IPS DF 6.9 (cell line): ENCODE measurements at regions not wholly inside any gene's neighbourhood (a gene's known extent, or its start where the extent isn't known, plus 50 kb on each side); places are given as distances from the start of the nearest gene placed in this dataset.
"Not testable (repeated sequence)": the region's sequence is repeated elsewhere in the genome, so short reads cannot be mapped to it uniquely, and the experiment has no call there.

ENCODE experiments used
- DNase-seq: peaks from one replicate; pipeline ENCODE4 v3.0.0-alpha.2; 2013; ENCODE audit warnings: low read depth, low spot score
- H3K27ac ChIP-seq: one replicate; pipeline ENCODE4 v1.5.1; 2013; ENCODE audit warnings: low read length, control low read depth
- H3K27me3 ChIP-seq: 2 replicates; pipeline ENCODE4 v1.6.1; 2013; ENCODE audit warnings: mild to moderate bottlenecking, low read length; ENCODE audit not compliant: control insufficient read depth, insufficient read depth
- H3K36me3 ChIP-seq: 2 replicates; pipeline ENCODE4 v1.6.1; 2013; ENCODE audit warnings: low read length; ENCODE audit not compliant: control insufficient read depth, insufficient read depth
- H3K4me1 ChIP-seq: 2 replicates; pipeline ENCODE4 v1.6.1; 2013; ENCODE audit warnings: low read length; ENCODE audit not compliant: control insufficient read depth, insufficient read depth
- H3K4me3 ChIP-seq: 2 replicates; pipeline ENCODE4 v1.5.1; 2013; ENCODE audit warnings: mild to moderate bottlenecking, low read length
- H3K9me3 ChIP-seq: 2 replicates; pipeline ENCODE4 v1.6.1; 2013; ENCODE audit warnings: low read length, inconsistent platforms; ENCODE audit not compliant: control insufficient read depth, insufficient read depth
- WGBS: extraction: QIAGEN DNeasy Blood & Tissue Kit; methylation state at CpG from one replicate; pipeline ENCODE4 v1.1.7; 2013; ENCODE audit warnings: mixed read lengths, missing lambda C conversion rate; ENCODE audit not compliant: insufficient read length, insufficient coverage; 5-methylcytosine and 5-hydroxymethylcytosine counted together

DNA sequence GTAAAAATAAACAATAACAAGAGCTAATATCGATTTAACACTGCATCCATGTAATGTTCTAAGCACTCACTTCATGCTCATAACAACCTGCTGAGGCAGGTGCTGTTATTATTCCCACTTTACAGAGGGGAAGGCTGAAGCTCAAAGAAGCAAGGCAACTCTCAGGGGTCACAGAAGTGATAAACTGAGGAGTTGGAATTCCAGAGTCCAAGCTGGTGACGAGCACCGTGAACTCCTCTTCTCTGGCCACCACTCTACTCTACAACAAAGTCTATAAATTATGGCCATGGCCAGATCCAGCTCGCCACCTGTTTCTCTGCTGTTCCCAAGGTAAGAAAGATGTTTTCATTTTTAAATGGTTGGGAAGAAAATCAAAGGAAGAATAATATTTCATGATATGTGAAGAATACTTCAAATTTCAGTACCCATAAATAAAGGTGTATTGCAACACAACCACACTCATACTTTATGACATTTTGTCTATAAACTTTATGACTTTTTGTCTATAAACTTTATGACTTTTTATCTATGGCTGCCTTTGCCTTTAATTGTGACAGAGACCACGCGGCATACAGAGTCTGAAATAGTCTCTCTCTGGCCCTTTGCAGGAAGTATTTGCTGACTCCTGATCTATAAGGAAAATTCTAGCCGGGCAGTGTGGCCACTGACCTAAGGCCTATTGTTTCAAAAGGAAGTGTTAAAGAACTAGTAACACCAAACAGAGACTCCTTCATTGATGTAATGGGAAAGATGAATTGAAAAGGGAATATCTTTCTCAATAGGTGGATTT, 113.2 kb upstream of the KCNG1 start:
- DNase-seq, result no peak
- no CpG with 5 or more reads among the region's 7 CpGs for WGBS
- H3K27ac ChIP-seq, result no peak overlapping the region

DNA sequence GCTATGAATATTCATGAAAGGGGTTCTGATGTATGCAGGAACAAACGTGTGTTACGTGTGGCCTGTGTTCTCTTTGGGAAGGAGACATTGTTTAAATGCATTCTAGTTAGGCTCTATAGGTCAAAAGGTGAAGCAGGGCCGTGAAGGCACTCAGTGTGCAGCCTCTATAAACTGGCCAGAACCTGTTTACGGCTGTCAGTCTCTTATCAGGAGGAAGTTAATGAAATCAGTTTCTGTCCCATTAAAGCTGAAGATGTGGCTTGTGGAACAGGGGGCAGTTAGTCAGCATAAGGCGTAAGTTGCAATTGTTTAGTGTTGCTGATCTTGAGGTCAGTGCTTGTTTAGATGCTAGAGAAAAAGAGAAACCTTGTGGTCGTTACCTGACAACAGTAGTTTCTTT, 111.5 kb upstream of the KCNG1 start:
- H3K27ac ChIP-seq, result no peak overlapping the region
- H3K9me3 ChIP-seq, result no peaks in the 10 kb centered on the region
- H3K36me3 ChIP-seq, result no peaks in the 10 kb centered on the region
- no peak overlapping the region for H3K4me3 ChIP-seq
- no CpG with 5 or more reads among the region's 6 CpGs for WGBS
- no peaks in the 10 kb centered on the region for H3K4me1 ChIP-seq
- H3K27me3 ChIP-seq, result no peaks in the 10 kb centered on the region
- no peak for DNase-seq

More for the DNA sequence above, 113.2 kb upstream of the KCNG1 start:
- Histone ChIP-seq H3K27me3 (no peaks in the 10 kb centered on the region), H3K36me3 (no peaks in the 10 kb centered on the region), H3K9me3 (no peaks in the 10 kb centered on the region), H3K4me3 (no peak overlapping the region), H3K4me1 (no peaks in the 10 kb centered on the region)

DNA sequence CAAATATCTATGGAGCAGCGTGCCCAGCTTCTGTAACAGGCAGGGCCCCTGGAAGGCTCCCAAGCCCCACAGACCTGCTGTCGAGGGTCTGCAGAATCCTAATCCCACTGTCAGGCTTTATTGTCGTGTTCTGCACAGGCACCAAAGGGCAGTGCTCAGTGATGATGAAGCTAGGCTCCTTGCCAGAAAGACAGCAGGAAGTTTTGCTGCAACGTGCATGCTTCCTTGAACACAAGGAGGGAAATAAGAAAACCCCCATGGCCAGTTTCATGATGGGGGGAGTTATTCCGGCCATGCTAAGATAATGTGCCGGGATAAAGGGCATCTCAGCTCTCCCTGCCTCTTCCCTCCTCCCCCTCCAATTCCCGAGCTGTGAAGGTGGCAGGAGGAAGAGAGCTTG, 109.4 kb upstream of the KCNG1 start:
- Histone ChIP-seq H3K36me3 (no peaks in the 10 kb centered on the region), H3K4me3 (no peak overlapping the region), H3K27me3 (no peaks in the 10 kb centered on the region), H3K4me1 (no peaks in the 10 kb centered on the region), H3K9me3 (no peaks in the 10 kb centered on the region), H3K27ac (no peak overlapping the region)
- no CpG with 5 or more reads among the region's 7 CpGs for WGBS
- no peak for DNase-seq

DNA sequence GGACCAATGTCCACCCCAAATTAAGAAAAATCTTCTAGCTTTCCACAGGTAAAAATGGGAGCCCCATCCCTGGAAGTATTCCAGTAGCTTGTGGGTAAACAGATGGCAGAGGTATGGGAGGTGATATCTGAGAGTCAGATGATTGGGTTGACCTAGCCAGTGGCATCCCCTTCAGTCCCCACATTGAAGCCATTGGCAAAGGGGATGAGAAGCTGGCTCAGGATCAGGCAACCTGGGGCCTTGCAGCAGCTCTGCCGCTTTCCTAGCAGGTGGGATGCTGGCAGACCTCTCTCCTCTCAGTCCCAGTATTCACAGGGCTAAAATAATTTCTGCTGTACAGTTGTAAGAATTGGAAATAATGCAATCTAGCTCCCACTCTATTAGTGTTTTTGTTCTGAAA, 108.9 kb upstream of the KCNG1 start:
- Histone ChIP-seq H3K27ac (no peak overlapping the region), H3K9me3 (no peaks in the 10 kb centered on the region), H3K4me3 (no peak overlapping the region), H3K36me3 (no peaks in the 10 kb centered on the region), H3K4me1 (no peaks in the 10 kb centered on the region), H3K27me3 (no peaks in the 10 kb centered on the region)
- no peak for DNase-seq
- no CpG with 5 or more reads among the region's 1 CpG for WGBS

DNA sequence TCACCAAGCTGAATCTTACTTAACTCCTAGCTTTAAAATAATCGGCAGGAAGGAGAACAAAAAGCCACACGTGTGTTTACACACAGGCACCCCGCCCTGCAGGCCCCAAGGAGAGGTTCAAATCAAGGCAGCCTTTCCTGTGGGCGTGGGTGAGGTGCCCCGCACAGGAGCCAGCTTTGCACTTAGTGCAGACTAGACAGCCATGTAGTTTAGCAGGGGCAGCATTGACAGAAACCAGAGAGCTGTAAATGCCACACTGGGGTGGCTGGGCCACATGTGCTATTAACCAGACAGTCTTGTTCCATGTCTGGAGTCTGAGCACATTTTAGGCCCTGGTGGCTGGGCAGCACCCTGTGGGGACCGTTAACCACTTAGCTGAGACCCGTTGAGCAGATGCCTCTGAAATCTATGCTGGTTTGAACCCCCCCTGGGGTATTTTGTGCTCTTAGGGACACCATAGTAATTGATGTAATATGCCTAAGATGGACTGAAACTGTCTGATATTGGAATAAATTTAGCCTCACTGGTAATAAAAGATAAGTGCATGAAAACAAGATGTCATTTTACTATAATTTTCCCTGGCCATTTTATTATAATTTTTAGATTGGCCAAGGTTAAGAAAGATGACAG, 106.4 kb upstream of the KCNG1 start:
- no CpG with 5 or more reads among the region's 7 CpGs for WGBS
- Histone ChIP-seq H3K27ac (no peak overlapping the region), H3K36me3 (no peaks in the 10 kb centered on the region), H3K27me3 (no peaks in the 10 kb centered on the region), H3K4me3 (no peak overlapping the region), H3K9me3 (no peaks in the 10 kb centered on the region), H3K4me1 (no peaks in the 10 kb centered on the region)
- DNase-seq, result no peak

DNA sequence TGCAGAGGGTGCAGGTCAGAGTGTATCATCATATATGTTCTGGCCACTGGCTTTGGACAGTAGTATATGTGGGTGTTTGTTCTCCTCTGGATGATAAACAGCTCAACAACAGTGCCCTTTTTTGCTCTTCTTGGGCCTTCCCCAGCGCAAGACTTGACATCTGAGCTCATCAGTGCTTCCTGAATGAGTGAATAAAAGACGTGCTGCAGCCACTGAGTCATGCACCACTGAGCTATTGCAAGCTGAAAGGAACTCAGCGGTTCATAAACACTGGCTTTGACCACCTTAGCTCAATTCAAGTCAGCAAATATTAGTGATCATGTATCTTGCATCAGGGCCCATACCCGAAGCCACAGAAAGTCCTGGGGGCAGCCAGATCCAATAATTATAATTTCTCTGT, 105.3 kb upstream of the KCNG1 start:
- no CpG with 5 or more reads among the region's 4 CpGs for WGBS

DNA sequence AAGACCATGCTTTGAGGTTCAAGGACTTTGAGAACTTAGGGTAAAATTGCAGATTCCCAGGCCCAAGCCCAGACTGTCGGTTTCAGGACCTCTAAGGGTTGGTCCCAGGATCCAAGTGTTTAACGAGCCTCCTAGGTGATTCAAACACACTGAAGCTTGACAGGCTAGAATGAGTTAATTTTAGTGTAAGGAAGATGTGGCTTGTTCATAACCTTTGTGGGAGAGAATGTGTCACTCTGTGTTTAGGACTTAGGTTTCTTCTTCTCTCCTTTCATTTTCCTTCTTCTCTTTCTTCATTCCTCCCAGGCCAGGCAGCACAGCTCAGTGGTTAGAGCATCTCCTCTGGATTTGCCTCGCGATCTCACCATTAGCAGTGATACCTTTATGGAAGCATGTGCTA, 104.8 kb upstream of the KCNG1 start:
- Histone ChIP-seq H3K36me3 (no peaks in the 10 kb centered on the region), H3K27me3 (no peaks in the 10 kb centered on the region), H3K4me3 (no peak overlapping the region), H3K9me3 (no peaks in the 10 kb centered on the region), H3K27ac (no peak overlapping the region), H3K4me1 (no peaks in the 10 kb centered on the region)
- DNase-seq, result no peak
- no CpG with 5 or more reads among the region's 4 CpGs for WGBS

More for the DNA sequence above, 105.3 kb upstream of the KCNG1 start:
- no peaks in the 10 kb centered on the region for H3K9me3 ChIP-seq
- no peaks in the 10 kb centered on the region for H3K4me1 ChIP-seq
- no peak overlapping the region for H3K4me3 ChIP-seq
- no peak overlapping the region for H3K27ac ChIP-seq
- DNase-seq, result no peak
- H3K36me3 ChIP-seq, result no peaks in the 10 kb centered on the region
- H3K27me3 ChIP-seq, result no peaks in the 10 kb centered on the region

DNA sequence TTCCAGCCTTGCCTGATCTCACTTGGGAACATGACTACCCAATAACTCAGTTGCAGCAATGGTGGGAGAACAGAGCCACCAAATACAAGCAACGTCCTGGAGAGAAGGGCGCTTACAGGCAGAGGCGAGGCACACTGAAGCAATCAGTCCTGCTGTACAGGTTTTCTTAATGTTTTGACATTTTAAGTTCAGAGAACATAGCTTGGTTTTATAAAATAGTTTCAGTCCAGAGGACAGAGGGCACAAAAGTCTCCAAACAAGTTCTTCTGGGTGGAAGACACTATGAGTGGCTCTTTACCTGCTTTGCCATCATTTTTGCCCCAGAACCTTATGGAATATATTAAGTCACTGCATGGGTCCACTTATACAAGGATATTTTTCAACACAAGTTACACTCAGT, 103.4 kb upstream of the KCNG1 start:
- H3K27me3 ChIP-seq, result no peaks in the 10 kb centered on the region
- no peaks in the 10 kb centered on the region for H3K9me3 ChIP-seq
- peaks cover 5% of the 10 kb centered on the region for H3K4me1 ChIP-seq
- no peaks in the 10 kb centered on the region for H3K36me3 ChIP-seq
- H3K27ac ChIP-seq, result no peak overlapping the region
- H3K4me3 ChIP-seq, result no peak overlapping the region
- DNase-seq, result no peak
- WGBS, result no CpG with 5 or more reads among the region's 3 CpGs

DNA sequence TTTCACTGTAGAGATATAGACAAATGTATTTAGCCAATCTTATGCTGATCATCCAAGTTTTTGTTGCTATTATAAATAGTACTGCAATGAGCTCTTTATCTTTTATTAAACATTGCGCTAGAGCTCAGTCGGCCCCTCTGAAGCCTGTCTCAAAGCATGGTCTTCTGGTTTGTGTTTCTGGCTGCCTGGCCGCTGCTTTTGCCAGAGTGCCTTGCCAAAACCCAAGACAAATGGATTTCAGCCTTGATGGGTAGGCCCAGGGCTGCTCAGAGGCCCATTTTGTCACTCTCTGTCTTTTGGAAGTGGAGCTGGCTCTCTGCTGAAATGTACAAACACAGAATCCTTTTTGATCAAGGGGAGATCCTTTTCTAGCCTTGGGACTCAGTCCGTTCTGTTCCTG, 102.9 kb upstream of the KCNG1 start:
- H3K27ac ChIP-seq, result no peak overlapping the region

DNA sequence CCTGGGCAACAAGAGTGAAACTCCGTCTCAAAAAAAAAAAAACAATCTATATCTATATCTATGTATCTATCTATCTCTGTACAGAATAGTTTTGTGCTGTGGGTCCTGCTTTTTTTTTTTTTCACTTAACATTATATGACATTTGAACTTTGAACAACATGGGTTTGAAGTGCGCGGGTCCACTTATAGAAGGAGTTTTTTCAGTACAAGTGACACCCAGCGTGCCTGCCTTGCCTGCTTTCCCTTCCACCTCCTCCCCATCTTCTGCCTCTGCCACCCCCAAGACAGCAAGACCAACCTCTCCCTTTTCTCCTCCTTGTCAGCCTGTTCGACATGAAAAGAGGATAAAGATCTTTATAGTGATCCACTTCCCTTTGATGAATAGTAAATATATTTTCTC, 102.2 kb upstream of the KCNG1 start:
- Histone ChIP-seq H3K27me3 (no peaks in the 10 kb centered on the region), H3K36me3 (no peaks in the 10 kb centered on the region), H3K9me3 (no peaks in the 10 kb centered on the region), H3K4me1 (peaks cover 7% of the 10 kb centered on the region), H3K4me3 (no peak overlapping the region), H3K27ac (no peak overlapping the region)
- no peak for DNase-seq
- no CpG with 5 or more reads among the region's 5 CpGs for WGBS

More for the DNA sequence above, 102.9 kb upstream of the KCNG1 start:
- no peaks in the 10 kb centered on the region for H3K27me3 ChIP-seq
- WGBS, result no CpG with 5 or more reads among the region's 4 CpGs
- no peak for DNase-seq
- peaks cover 7% of the 10 kb centered on the region for H3K4me1 ChIP-seq
- no peaks in the 10 kb centered on the region for H3K9me3 ChIP-seq
- H3K4me3 ChIP-seq, result no peak overlapping the region
- H3K36me3 ChIP-seq, result no peaks in the 10 kb centered on the region

DNA sequence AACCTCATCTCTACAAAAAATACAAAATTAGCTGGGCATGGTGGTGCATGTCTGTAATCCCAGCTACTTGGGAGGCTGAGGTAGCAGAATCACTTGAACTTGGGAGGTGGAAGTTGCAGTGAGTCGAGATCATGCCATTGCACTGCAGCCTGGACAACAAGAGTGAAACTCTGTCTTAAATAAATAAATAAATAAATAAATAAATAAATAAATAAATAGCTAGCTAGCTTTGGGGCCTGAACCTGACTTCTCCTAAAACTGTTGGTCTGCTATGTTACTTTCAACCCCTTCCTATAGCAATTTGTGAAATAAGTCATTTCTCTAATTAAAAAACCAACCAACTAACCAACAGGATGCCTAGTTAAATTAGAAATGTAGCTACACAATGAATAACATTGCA, 101.0 kb upstream of the KCNG1 start:
- H3K27ac ChIP-seq, H3K36me3 ChIP-seq, H3K4me1 ChIP-seq, H3K4me3 ChIP-seq, DNase-seq, H3K27me3 ChIP-seq, H3K9me3 ChIP-seq: not testable (repeated sequence)
- WGBS, result no CpG with 5 or more reads among the region's 1 CpG
